ENCODE measurements at regions not wholly inside any gene's neighbourhood (a gene's known extent, or its start where the extent isn't known, plus 50 kb on each side); places are given as distances from the start of the nearest gene placed in this dataset.
"Not testable (repeated sequence)": the region's sequence is repeated elsewhere in the genome, so short reads cannot be mapped to it uniquely, and the experiment has no call there.

GRCh38 chr16:9599415-9600120, 508.1 kb downstream of the HAPSTR1 start:
- DNase-seq, result no peak

- DNase-seq, result no peak
These were observed 510.7 kb downstream of the HAPSTR1 start for GRCh38 chr16:9602189-9602588.

DNA sequence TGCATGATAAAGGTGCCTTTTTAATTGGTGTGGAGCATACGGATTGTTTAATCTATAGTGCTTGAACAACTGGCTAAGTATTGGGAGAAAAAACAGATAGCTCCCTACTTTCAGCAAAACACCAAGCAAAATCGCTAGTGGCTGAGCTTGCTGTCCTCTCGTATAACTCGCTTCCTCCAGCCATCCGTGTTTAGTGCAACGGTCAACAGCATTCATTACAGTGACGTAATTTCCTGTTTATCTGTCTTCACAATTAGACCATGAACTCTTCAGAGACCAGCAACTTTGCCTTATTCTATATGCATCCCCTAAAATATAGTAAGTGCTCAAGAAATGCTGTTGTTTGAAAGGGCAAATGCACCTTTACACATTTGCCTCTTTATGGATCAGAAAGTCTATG, 511.9 kb downstream of the HAPSTR1 start:
- DNase-seq, result no peak

GRCh38 chr16:9607515-9608230, 516.2 kb downstream of the HAPSTR1 start:
- no peak for DNase-seq

- DNase-seq, result no peak
These were observed 519.3 kb downstream of the HAPSTR1 start for GRCh38 chr16:9610727-9611126.

DNA sequence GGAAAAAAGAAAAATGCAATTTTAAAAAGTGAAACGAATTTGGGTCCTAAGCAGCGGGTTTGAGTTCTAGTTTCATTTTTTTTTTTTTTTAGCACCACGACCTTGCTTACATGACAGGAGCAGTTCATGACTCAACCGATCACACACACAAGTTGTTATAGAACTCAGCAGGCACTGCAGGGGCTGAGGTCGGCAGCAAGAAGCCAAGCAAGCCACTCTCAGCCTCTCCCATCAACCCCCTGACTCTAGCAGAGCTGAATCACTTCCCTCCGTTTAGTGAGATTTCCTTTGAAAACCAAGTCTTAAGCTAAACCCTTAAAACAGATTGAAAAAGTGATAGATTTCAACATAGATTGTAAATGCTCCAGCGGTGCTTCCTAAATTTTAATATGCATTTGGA, 520.8 kb downstream of the HAPSTR1 start:
- DNase-seq, result no peak

DNA sequence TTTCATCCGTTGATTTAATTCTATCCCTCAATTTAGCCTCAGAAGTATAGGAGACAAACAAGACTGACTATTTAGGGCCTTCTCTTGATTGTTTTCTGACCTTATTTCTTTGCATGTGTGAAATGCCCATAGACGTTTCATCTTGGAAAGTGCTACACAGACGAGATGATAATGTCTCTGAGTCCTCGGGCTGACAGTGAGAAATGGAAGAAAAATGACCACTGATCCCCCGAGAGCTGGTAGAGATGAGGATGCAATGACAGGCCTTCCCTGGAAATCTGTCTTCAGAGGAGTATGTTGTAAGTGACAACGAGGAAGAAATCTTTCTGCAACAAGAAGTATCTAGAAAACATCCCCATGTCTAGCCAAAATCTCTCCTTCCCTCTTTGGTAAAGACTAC, 522.9 kb downstream of the HAPSTR1 start:
- DNase-seq, result no peak

DNA sequence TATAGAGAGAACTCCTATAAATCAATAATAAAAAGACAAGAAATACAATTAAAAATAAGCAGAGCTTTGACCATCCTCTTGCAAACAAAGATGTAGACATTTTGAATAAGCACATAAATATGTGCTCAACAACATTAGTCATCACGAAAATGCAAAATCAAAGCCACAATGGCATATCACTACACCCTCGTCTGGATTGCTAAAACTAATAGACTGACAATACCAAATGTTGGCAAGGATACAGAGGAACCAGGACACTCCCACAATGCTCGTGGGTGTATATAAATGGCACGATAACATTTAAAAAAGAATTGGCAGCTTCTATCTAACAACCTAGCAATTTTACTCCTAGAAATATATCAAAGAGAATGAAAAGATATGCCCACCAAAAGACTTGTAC, 530.8 kb downstream of the HAPSTR1 start:
- no peak for DNase-seq

GRCh38 chr16:9625122-9625521, 533.7 kb downstream of the HAPSTR1 start:
- DNase-seq, result no peak

GRCh38 chr16:9627427-9627826, 536.0 kb downstream of the HAPSTR1 start:
- DNase-seq, result no peak

GRCh38 chr16:9630119-9630518, 538.7 kb downstream of the HAPSTR1 start:
- no peak for DNase-seq

DNA sequence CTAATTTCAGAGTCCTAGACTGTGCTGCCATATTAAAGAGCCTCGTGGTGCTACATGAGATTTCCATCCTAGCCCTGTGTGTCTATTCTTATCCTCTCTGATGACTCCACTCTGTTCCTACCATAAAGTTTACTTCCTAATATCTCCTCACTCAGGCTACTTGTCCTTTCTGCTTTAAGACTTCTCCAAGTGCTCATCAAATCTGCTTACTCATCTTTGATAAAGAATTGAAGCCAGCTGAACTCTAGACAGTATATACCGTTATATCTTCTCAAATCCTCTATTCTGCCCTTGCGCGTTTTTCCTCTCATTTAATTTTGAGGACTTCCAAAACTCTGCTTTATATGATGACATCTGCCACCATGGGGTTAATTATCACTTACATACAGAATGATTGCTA, 539.5 kb downstream of the HAPSTR1 start:
- no peak for DNase-seq

DNA sequence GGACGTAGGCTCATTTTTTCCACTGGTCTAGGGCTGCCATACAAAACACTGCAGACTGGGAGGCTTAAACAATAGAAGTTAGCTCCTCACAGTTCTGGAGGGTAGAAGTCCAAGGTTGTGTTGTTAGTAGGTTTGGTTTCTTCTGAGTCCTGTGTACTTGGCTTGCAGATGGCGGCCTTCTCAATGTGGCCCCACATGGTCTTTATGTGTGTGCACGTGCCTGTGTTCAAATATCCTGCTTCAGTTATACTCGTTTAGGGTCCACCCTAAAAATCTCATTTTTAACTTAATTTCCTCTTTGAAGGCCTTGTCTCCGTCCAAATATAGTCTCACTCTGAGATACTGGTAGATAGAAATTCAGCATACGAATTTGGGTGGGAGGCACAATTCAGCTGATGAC, 542.4 kb downstream of the HAPSTR1 start:
- no peak for DNase-seq

DNA sequence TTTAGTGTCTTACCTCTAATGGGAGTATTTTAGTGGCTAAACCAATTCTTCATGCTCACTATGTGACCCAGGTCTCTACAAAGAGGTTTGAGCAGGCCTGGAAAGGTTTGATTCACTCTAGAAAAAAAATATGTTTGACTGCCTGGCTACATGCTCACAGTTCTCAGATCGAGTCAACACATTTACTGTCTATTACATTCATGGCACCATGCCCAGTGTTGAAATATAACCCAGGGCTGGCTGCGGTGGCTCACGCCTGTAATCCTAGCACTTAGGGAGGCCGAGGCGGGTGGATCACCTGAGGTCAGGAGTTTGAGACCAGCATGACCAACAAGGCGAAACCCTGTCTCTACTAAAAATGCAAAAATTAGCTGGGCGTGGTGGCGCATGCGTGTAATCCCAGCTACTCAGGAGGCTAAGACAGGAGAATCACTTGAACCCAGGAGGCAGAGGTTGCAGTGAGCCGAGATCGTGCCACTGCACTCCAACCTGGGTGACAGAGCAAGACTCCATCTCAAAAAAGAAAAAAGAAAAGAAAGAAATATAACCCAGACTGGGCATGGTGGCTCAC, 543.8 kb downstream of the HAPSTR1 start:
- DNase-seq, result not testable (repeated sequence)

GRCh38 chr16:9644258-9644657, 538.0 kb downstream of the GRIN2A start:
- DNase-seq, result no peak

DNA sequence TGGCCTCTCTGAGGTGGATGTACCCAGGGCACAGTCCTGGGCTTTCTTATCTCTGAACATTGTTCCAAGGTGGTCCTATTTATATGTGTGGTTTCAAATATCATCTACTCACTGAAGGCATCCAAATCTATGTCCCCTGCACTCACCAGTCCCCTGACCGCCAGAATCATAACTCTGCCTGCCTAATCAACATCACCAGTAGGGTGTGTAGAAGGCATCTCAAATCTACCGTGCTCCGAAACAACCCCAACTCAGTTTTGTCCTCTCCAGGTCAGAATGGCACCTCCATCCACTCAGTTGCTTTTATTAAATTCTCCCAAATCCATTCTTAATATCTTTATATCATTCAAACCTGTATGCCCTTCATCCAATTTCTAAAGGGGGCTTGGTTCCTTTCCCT, 536.3 kb downstream of the GRIN2A start:
- no peak for DNase-seq

DNA sequence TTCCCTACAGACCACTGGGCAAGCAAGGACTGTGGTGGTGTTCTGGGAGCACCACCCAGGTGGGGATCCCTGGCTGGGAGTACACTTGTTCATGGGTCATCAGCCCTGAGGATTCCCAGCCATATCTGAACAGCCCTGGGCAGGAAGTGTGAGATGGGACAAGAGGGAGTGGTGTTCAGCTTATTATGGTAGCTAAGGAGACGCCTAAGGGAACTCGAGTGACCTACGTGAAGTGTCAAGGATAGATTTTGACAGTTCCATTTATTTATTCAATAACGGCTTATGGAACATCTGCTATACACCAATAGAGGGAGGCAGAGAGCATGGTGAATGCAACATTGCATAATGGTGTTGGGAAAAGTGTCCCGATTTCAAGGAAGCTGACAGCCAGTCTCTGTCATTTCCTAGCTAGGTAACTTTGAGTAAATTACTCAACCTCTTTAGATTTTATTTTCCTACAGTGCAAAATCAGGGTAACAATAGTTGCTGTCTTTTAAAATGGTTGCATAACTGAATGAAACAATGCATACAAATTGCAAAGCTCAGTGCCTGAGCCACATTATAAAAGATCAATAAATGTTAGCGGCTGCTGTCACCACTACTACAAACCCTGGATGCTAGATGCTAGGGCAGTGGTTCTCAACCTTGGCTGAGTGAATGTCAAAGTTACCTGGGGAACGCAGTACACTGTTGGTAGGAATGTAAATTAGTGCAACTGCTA, 534.1 kb downstream of the GRIN2A start:
- no peak for DNase-seq

DNA sequence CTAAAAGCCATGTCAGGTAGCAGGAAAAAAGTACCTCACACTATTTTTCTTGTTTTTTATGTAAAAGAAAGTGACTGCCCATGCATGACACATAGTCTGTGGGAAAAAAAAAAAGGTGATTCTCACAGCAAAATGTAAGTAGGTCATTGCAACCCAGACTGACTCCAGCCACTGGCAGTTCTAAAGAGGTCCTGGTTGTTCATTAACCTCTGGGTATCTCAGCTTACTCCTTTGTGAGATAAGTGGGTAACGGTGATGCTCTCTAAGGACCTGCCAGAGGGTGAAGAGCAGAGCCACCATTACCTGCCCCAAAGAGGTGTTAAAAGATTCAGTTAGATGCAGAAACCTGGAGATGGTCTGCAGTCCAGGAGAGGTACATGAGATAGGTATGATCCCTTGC, 531.9 kb downstream of the GRIN2A start:
- DNase-seq, result no peak

GRCh38 chr16:9655051-9655450, 527.2 kb downstream of the GRIN2A start:
- no peak for DNase-seq

DNA sequence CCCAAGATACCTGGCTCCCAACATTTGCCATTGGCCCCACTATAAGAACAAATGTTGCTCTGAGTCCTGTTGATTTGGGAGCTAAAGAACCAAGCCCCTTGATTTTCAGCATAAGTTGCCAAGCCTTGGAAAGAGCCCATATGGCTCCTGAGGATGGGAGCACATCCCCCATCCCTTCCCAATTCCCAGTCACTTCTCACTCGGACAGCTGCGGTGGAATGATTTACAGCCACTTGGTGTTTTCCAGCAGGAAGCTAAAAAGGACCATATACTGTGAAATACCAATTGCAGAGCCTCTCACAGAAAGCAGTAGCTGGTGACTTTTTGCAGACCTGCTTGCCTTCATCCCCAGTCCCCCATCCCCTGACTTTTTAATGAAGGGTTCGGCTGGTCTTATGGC, 524.6 kb downstream of the GRIN2A start:
- DNase-seq, result no peak

- no peak for DNase-seq
These were observed 524.1 kb downstream of the GRIN2A start for GRCh38 chr16:9658164-9658563.

DNA sequence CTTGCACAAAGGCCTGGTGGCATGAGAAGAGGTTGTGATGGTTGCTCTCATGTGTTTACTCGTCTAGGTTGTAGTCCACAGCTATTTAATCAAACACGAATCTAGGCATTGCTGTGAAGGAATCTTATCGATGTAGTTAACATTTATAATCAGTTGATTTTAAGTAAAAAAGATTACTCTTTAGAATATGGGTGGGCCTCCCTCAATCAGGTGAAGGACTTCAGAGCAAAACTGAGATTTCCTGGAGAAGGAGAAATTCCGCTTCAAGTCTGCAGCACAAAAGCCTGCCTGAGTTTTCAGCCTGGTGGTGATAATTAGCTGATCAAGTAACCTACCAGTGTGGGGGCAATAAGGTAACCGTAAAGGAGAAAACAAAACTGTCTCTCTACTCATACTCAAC, 523.6 kb downstream of the GRIN2A start:
- no peak for DNase-seq

DNA sequence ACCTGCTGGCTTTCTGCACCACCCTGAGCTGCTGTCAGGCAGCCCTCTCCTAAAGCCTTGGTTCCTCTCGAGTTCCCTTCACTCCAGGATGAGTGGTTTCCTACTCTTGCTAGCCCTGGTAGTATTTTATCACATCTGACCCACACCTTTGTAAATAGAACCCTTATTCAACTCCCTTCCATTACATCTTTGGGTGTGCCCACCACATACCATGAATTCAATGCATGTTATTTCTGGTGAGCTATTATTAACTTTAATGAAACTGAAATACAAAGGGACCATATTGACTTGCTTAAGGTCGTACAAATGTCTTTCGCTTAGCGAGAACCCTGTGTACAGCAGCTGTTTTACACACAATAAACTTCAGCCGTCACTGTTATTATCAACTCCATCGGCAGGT, 521.3 kb downstream of the GRIN2A start:
- DNase-seq, result no peak

Measured in NCI-H510A (cell line).